DOHH2 (cell line): ENCODE measurements at regions not wholly inside any gene's neighbourhood (a gene's known extent, or its start where the extent isn't known, plus 50 kb on each side); places are given as distances from the start of the nearest gene placed in this dataset.

Experiments
- H3F3A ChIP-seq: fragments of 200-600 bp; sonication (generic), shearing (Covaris generic); 2 replicates; pipeline ENCODE4 v1.6.0; 2016; ENCODE audit warnings: antibody characterized with exemption, mild to moderate bottlenecking; ENCODE audit not compliant: control insufficient read depth, insufficient read depth
- H3K27ac ChIP-seq: fragments of 200-600 bp; sonication (generic); 2 replicates; pipeline ENCODE4 v1.5.1; 2014; ENCODE audit warnings: low read depth, mild to moderate bottlenecking, low read length, moderate library complexity
- H3K27me3 ChIP-seq: fragments of 200-600 bp; sonication (generic); 2 replicates; pipeline ENCODE4 v1.6.1; 2014; ENCODE audit warnings: mild to moderate bottlenecking, low read length, mixed read lengths; ENCODE audit not compliant: control insufficient read depth
- H3K36me3 ChIP-seq: fragments of 200-600 bp; sonication (generic); 2 replicates; pipeline ENCODE4 v1.6.1; 2014; ENCODE audit warnings: mild to moderate bottlenecking, low read length, moderate library complexity, mixed read lengths; ENCODE audit not compliant: control insufficient read depth
- H3K4me1 ChIP-seq: fragments of 200-600 bp; sonication (generic); 2 replicates; pipeline ENCODE4 v1.6.1; 2014; ENCODE audit warnings: mild to moderate bottlenecking, low read length, mixed read lengths; ENCODE audit not compliant: control insufficient read depth
- H3K4me2 ChIP-seq: fragments of 200-600 bp; sonication (generic); 2 replicates; pipeline ENCODE4 v1.6.0; 2014; ENCODE audit warnings: mild to moderate bottlenecking, low read length, moderate library complexity
- H3K4me3 ChIP-seq: fragments of 200-600 bp; sonication (generic); 2 replicates; pipeline ENCODE4 v1.5.1; 2014; ENCODE audit warnings: mild to moderate bottlenecking, low read length, mixed read lengths
- H3K79me2 ChIP-seq: fragments of 200-600 bp; sonication (generic); 2 replicates; pipeline ENCODE4 v1.6.1; 2014; ENCODE audit warnings: mild to moderate bottlenecking, low read length, mixed read lengths; ENCODE audit not compliant: control insufficient read depth
- H3K9me2 ChIP-seq: fragments of 200-600 bp; sonication (generic); replicated peaks from 2 replicates; pipeline ENCODE4 v1.6.1; 2014; ENCODE audit warnings: mild to moderate bottlenecking, low read length, mixed read lengths; ENCODE audit not compliant: control insufficient read depth
- H3K9me3 ChIP-seq: fragments of 200-600 bp; sonication (generic); 2 replicates; pipeline ENCODE4 v1.6.1; 2014; ENCODE audit warnings: antibody characterized with exemption, low read length, mixed read lengths; ENCODE audit not compliant: control insufficient read depth, insufficient read depth
- H4K20me1 ChIP-seq: fragments of 200-600 bp; sonication (generic); 2 replicates; pipeline ENCODE4 v1.6.0; 2014; ENCODE audit warnings: low read depth, mild to moderate bottlenecking, antibody characterized with exemption, low read length, moderate library complexity; ENCODE audit not compliant: control insufficient read depth, insufficient read depth
- CTCF ChIP-seq: fragments of 200-600 bp; sonication (generic); IDR thresholded peaks from one replicate; pipeline ENCODE4 v1.5.1; 2014; ENCODE audit warnings: antibody characterized with exemption, mild to moderate bottlenecking, low read depth, low read length; ENCODE audit not compliant: poor library complexity, severe bottlenecking
- EZH2phosphoT487 ChIP-seq: fragments of 200-600 bp; sonication (generic); IDR thresholded peaks from 2 replicates; pipeline ENCODE4 v1.6.1; 2017; ENCODE audit warnings: borderline replicate concordance, mild to moderate bottlenecking, antibody characterized with exemption, low read length, moderate library complexity, mixed read lengths

DNA sequence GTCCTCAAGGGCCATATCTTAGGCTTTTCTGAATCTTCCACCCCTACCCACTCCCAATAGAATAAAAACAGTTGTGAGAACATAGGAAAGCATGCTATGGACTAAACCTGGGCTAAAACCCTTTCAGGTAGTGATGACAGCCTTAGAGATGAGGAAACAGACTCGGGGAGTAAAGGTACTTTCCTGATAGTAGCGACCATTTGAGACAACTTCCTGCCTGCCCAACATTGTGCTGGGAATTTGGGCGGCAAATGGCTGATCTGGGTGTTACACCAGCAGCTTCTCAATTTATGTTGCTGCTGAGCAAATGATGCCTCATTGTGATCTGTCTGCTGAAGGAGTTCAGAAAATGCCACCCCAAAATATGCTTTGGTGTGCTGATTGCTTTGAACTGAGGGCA is 66.6 kb downstream of the TMEM17 start:
- TF ChIP-seq EZH2phosphoT487 (no peak), CTCF (no peak)
- H3K4me2 ChIP-seq: no peak overlapping the region
- H3K27ac ChIP-seq: no peak overlapping the region

GRCh38 chr2:62437785-62438184 is 68.2 kb downstream of the TMEM17 start:
- Histone ChIP-seq H3K4me3 (no peak overlapping the region), H3K4me1 (peaks cover 21% of the 10 kb centered on the region)

More for the DNA sequence above, 66.6 kb downstream of the TMEM17 start:
- H3K27me3 ChIP-seq: no peaks in the 10 kb centered on the region
- H3K4me3 ChIP-seq: no peak overlapping the region
- no peaks in the 10 kb centered on the region for H4K20me1 ChIP-seq
- no peaks in the 10 kb centered on the region for H3K9me3 ChIP-seq
- H3K36me3 ChIP-seq: no peaks in the 10 kb centered on the region
- H3F3A ChIP-seq: no peaks in the 10 kb centered on the region
- no peaks in the 10 kb centered on the region for H3K79me2 ChIP-seq
- H3K9me2 ChIP-seq: no peaks in the 10 kb centered on the region
- peaks cover 21% of the 10 kb centered on the region for H3K4me1 ChIP-seq

GRCh38 chr2:62435720-62436119 is 70.3 kb downstream of the TMEM17 start:
- H3K9me2 ChIP-seq: no peaks in the 10 kb centered on the region
- TF ChIP-seq CTCF: no peak
- no peak for TF ChIP-seq EZH2phosphoT487
- H3K27ac ChIP-seq: no peak overlapping the region
- H3K79me2 ChIP-seq: no peaks in the 10 kb centered on the region
- H3K4me1 ChIP-seq: peaks cover 21% of the 10 kb centered on the region
- H3K4me3 ChIP-seq: peak overlapping the region; percentile 26
- no peaks in the 10 kb centered on the region for H3K36me3 ChIP-seq
- H3K9me3 ChIP-seq: no peaks in the 10 kb centered on the region
- peak overlapping the region; percentile 49 for H3K4me2 ChIP-seq
- no peaks in the 10 kb centered on the region for H3F3A ChIP-seq
- H3K27me3 ChIP-seq: no peaks in the 10 kb centered on the region
- no peaks in the 10 kb centered on the region for H4K20me1 ChIP-seq

More at GRCh38 chr2:62437785-62438184, 68.2 kb downstream of the TMEM17 start:
- Histone ChIP-seq H3F3A (no peaks in the 10 kb centered on the region), H3K9me3 (no peaks in the 10 kb centered on the region), H3K27ac (no peak overlapping the region), H4K20me1 (no peaks in the 10 kb centered on the region), H3K27me3 (no peaks in the 10 kb centered on the region), H3K36me3 (no peaks in the 10 kb centered on the region), H3K4me2 (no peak overlapping the region), H3K9me2 (no peaks in the 10 kb centered on the region), H3K79me2 (no peaks in the 10 kb centered on the region)
- TF ChIP-seq CTCF (no peak), EZH2phosphoT487 (no peak)

- Histone ChIP-seq H3K4me3 (no peak overlapping the region), H3K9me3 (no peaks in the 10 kb centered on the region), H3K79me2 (no peaks in the 10 kb centered on the region), H3F3A (no peaks in the 10 kb centered on the region), H3K9me2 (no peaks in the 10 kb centered on the region), H3K27me3 (no peaks in the 10 kb centered on the region), H3K4me1 (peaks cover 21% of the 10 kb centered on the region), H3K27ac (no peak overlapping the region), H3K36me3 (no peaks in the 10 kb centered on the region), H3K4me2 (no peak overlapping the region), H4K20me1 (no peaks in the 10 kb centered on the region)
- TF ChIP-seq CTCF (no peak), EZH2phosphoT487 (no peak)
Observed at GRCh38 chr2:62432407-62432806, 73.6 kb downstream of the TMEM17 start.
